H1 (cell line): ENCODE measurements at regions not wholly inside any gene's neighbourhood (a gene's known extent, or its start where the extent isn't known, plus 50 kb on each side); places are given as distances from the start of the nearest gene placed in this dataset.
"Not testable (repeated sequence)": the region's sequence is repeated elsewhere in the genome, so short reads cannot be mapped to it uniquely, and the experiment has no call there.

Source experiments
- CTCF ChIA-PET: fragments of 300-600 bp; sonication (Branson Sonifier 250); formaldehyde crosslinking; loops from one replicate; lab custom pipeline; 2021; ENCODE audit not compliant: partially characterized antibody; lab: Charles Lee
- POLR2A ChIA-PET: fragments of 300-600 bp; sonication (Branson Sonifier 250); formaldehyde crosslinking; loops from one replicate; lab custom pipeline; 2021; ENCODE audit warnings: inconsistent platforms; ENCODE audit not compliant: partially characterized antibody; lab: Charles Lee
- DNase-seq, 2 experiments: peaks; one replicate each; pipeline versions ENCODE4 v3.0.0 to v3.0.0-alpha.2; 2010 to 2022; ENCODE audit warnings: low spot score in 2 of 2, low read depth in 1 of 2, mixed read lengths in 1 of 2
- FAIRE-seq: peaks from 2 replicates; lab custom pipeline; 2011; peaks lifted over from hg19 to GRCh38; lab: Jason Lieb, UNC
- H2AFZ ChIP-seq: 2 replicates; pipeline ENCODE4 v1.8.1; 2012; ENCODE audit warnings: low read length, inconsistent platforms
- H2AK5ac ChIP-seq: 2 replicates; pipeline ENCODE4 v1.6.1; 2013; ENCODE audit warnings: low read depth, low read length
- H2BK120ac ChIP-seq: replicated peaks from 2 replicates; pipeline ENCODE3; 2013; ENCODE audit warnings: low read depth, low read length, inconsistent platforms
- H2BK12ac ChIP-seq: 2 replicates; pipeline ENCODE4 v1.6.1; 2013; ENCODE audit warnings: low read depth, low read length
- H2BK15ac ChIP-seq: 2 replicates; pipeline ENCODE4 v1.6.1; 2013; ENCODE audit warnings: low read length
- H2BK20ac ChIP-seq: 2 replicates; pipeline ENCODE4 v1.6.1; 2013; ENCODE audit warnings: low read length
- H2BK5ac ChIP-seq: 2 replicates; pipeline ENCODE4 v1.6.1; 2013; ENCODE audit warnings: low read depth, low read length
- H3K14ac ChIP-seq: 2 replicates; pipeline ENCODE4 v1.6.1; 2013; ENCODE audit warnings: inconsistent platforms; ENCODE audit not compliant: insufficient read length
- H3K18ac ChIP-seq: 2 replicates; pipeline ENCODE4 v1.6.1; 2013; ENCODE audit warnings: low read length; ENCODE audit errors: extremely low read depth
- H3K23ac ChIP-seq: 2 replicates; pipeline ENCODE4 v1.6.1; 2013; ENCODE audit warnings: inconsistent platforms; ENCODE audit not compliant: insufficient read length
- H3K23me2 ChIP-seq: 2 replicates; pipeline ENCODE4 v1.6.1; 2013; ENCODE audit warnings: low read depth, low read length
- H3K27ac ChIP-seq: 2 replicates; pipeline ENCODE4 v1.6.1; 2011; ENCODE audit warnings: low read depth, low read length, inconsistent platforms
- H3K27me3 ChIP-seq, 4 experiments: replicated peaks in 1 of 4; 1 replicate in 1 of 4; 2 replicates in 3 of 4; pipeline versions ENCODE4 v1.6.1 to v1.8.1; 2011 to 2013; ENCODE audit warnings: low read length in 3 of 4, mild to moderate bottlenecking in 3 of 4, inconsistent platforms in 2 of 4, mixed read lengths in 2 of 4, moderate library complexity in 1 of 4; ENCODE audit not compliant: control insufficient read depth in 3 of 4, insufficient read depth in 3 of 4; ENCODE audit errors: extremely low read depth in 1 of 4
- H3K36me3 ChIP-seq, 4 experiments: 2 replicates each; pipeline versions ENCODE4 v1.6.1 to v1.8.1; 2011 to 2013; ENCODE audit warnings: mild to moderate bottlenecking in 4 of 4, low read length in 3 of 4, moderate library complexity in 2 of 4, control low read depth in 1 of 4, inconsistent platforms in 1 of 4; ENCODE audit not compliant: insufficient read depth in 4 of 4, control insufficient read depth in 2 of 4
- H3K4ac ChIP-seq: replicated peaks from 2 replicates; pipeline ENCODE3; 2013; ENCODE audit warnings: low read length, low read depth, mixed read lengths, inconsistent platforms; ENCODE audit not compliant: insufficient read length
- H3K4me1 ChIP-seq, 4 experiments: replicated peaks in 1 of 4; 1 replicate in 1 of 4; 2 replicates in 3 of 4; pipeline versions ENCODE4 v1.6.1 to v1.8.1; 2011 to 2013; ENCODE audit warnings: low read length in 3 of 4, inconsistent platforms in 2 of 4, mixed read lengths in 1 of 4; ENCODE audit not compliant: insufficient read depth in 4 of 4, control insufficient read depth in 3 of 4
- H3K4me2 ChIP-seq, 2 experiments: 2 replicates each; pipeline versions ENCODE4 v1.6.1 to v1.8.1; 2011 to 2013; ENCODE audit warnings: low read depth in 2 of 2, low read length in 2 of 2, control low read depth in 1 of 2, inconsistent platforms in 1 of 2, mild to moderate bottlenecking in 1 of 2; ENCODE audit not compliant: insufficient read depth in 1 of 2
- H3K4me3 ChIP-seq, 4 experiments: fragments of 200-600, 300-600 bp in 1 of 4; sonication (generic), shearing (Covaris generic), sonication (Bioruptor Twin) in 1 of 4; 2 replicates each; pipeline versions ENCODE4 v1.5.1 to v1.8.1; 2011 to 2016; ENCODE audit warnings: low read length in 4 of 4, low read depth in 3 of 4, control low read depth in 2 of 4, inconsistent platforms in 2 of 4, mild to moderate bottlenecking in 2 of 4, mixed read lengths in 1 of 4, moderate library complexity in 1 of 4; ENCODE audit not compliant: insufficient read depth in 2 of 4; ENCODE audit errors: extremely low read depth in 1 of 4
- H3K56ac ChIP-seq: replicated peaks from 2 replicates; pipeline ENCODE3; 2013; ENCODE audit warnings: low read depth, mild to moderate bottlenecking, mixed read lengths, low read length, inconsistent platforms; ENCODE audit not compliant: insufficient read length
- H3K79me1 ChIP-seq: 2 replicates; pipeline ENCODE4 v1.6.1; 2013; ENCODE audit warnings: low read depth, low read length, control low read depth
- H3K79me2 ChIP-seq, 2 experiments: 2 replicates each; pipeline versions ENCODE4 v1.6.1 to v1.8.1; 2012 to 2013; ENCODE audit warnings: low read length in 2 of 2, mild to moderate bottlenecking in 2 of 2, inconsistent platforms in 1 of 2; ENCODE audit not compliant: insufficient read depth in 2 of 2, control insufficient read depth in 1 of 2
- H3K9ac ChIP-seq, 4 experiments: replicated peaks in 1 of 4; 1 replicate in 1 of 4; 2 replicates in 3 of 4; pipeline versions ENCODE4 v1.6.1 to v1.8.1; 2011 to 2013; ENCODE audit warnings: low read depth in 3 of 4, low read length in 3 of 4, control low read depth in 2 of 4, mild to moderate bottlenecking in 2 of 4, moderate library complexity in 2 of 4, inconsistent platforms in 1 of 4; ENCODE audit errors: extremely low read depth in 1 of 4
- H3K9me3 ChIP-seq, 2 experiments: 2 replicates each; pipeline versions ENCODE4 v1.6.1 to v1.8.1; 2012 to 2013; ENCODE audit warnings: mild to moderate bottlenecking in 2 of 2, moderate library complexity in 2 of 2, control low read depth in 1 of 2, inconsistent platforms in 1 of 2, low read depth in 1 of 2, low read length in 1 of 2, mixed read lengths in 1 of 2; ENCODE audit not compliant: insufficient read depth in 2 of 2
- H4K20me1 ChIP-seq, 2 experiments: replicated peaks in 1 of 2; 2 replicates each; pipeline versions ENCODE3 to v1.8.1; 2011 to 2013; ENCODE audit warnings: inconsistent platforms in 2 of 2, low read length in 2 of 2, mild to moderate bottlenecking in 1 of 2; ENCODE audit not compliant: insufficient read depth in 2 of 2, control insufficient read depth in 1 of 2
- H4K5ac ChIP-seq: 2 replicates; pipeline ENCODE4 v1.6.1; 2013; ENCODE audit warnings: low read length, low read depth, mixed read lengths, inconsistent platforms; ENCODE audit not compliant: insufficient read length
- H4K8ac ChIP-seq: 2 replicates; pipeline ENCODE4 v1.8.0; 2013; ENCODE audit warnings: mild to moderate bottlenecking, moderate library complexity, low read length, inconsistent platforms; ENCODE audit not compliant: insufficient read depth; ENCODE audit errors: extremely low read depth
- H4K91ac ChIP-seq: replicated peaks from 2 replicates; pipeline ENCODE3; 2013; ENCODE audit warnings: low read length, mixed read lengths, inconsistent platforms; ENCODE audit not compliant: insufficient read length
- WGBS, 2 experiments: shearing (Covaris generic) in 1 of 2; methylation state at CpG; one replicate each; pipeline versions ENCODE4 v1.1.6 to v1.1.7; 2013 to 2015; ENCODE audit warnings: low lambda C conversion rate in 2 of 2, mixed read lengths in 2 of 2, inconsistent platforms in 1 of 2, low coverage in 1 of 2, missing lambda C conversion rate in 1 of 2; ENCODE audit not compliant: insufficient replicate concordance in 2 of 2, insufficient coverage in 1 of 2, insufficient read length in 1 of 2; ENCODE audit errors: extremely low coverage in 1 of 2, missing lambda C conversion rate in 1 of 2; 5-methylcytosine and 5-hydroxymethylcytosine counted together

DNA sequence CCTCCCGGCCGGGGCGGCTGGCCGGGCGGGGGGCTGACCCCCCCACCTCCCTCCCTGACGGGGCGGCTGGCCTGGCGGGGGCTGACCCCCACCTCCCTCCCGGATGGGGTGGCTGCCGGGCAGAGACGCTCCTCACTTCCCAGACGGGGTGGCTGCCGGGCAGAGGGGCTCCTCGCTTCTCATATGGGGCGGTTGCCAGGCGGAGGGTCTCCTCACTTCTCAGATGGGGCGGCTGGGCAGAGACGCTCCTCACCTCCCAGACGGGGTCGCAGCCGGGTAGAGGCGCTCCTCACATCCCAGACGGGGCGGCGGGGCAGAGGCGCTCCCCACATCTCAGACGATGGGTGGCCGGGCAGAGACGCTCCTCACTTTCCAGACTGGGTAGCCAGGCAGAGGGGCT is 181.2 kb downstream of the RFPL4B start:
- H3K14ac ChIP-seq, H2BK5ac ChIP-seq, H2BK20ac ChIP-seq, H4K5ac ChIP-seq, H3K4me3 ChIP-seq, H3K4me2 ChIP-seq, H4K20me1 ChIP-seq, H4K8ac ChIP-seq, H4K91ac ChIP-seq, CTCF ChIA-PET, H2AK5ac ChIP-seq, H3K36me3 ChIP-seq, H3K4ac ChIP-seq, H3K23me2 ChIP-seq, H2AFZ ChIP-seq, H3K56ac ChIP-seq, POLR2A ChIA-PET, H3K9ac ChIP-seq, H3K79me1 ChIP-seq, H2BK120ac ChIP-seq, H3K9me3 ChIP-seq, H3K79me2 ChIP-seq, H2BK12ac ChIP-seq, H3K4me1 ChIP-seq, H3K27me3 ChIP-seq, H3K18ac ChIP-seq, FAIRE-seq, H3K23ac ChIP-seq, DNase-seq, H3K27ac ChIP-seq, H2BK15ac ChIP-seq: not testable (repeated sequence)
- 89% methylated on average over 5 of the region's 29 CpGs; no CpG with 5 or more reads in 1 of the 2 experiments for WGBS, 2 experiments
